SK-MEL-5 (cell line): ENCODE measurements at regions not wholly inside any gene's neighbourhood (a gene's known extent, or its start where the extent isn't known, plus 50 kb on each side); places are given as distances from the start of the nearest gene placed in this dataset.
A peak's percentile ranks its signal among the peaks of the same experiment; 100 is the strongest.

Source experiments
- DNase-seq: peaks from one replicate; pipeline ENCODE4 v3.0.0-alpha.2; 2016; ENCODE audit warnings: low read depth, low spot score
- in situ Hi-C: cut with HindIII; loops from 2 replicates; pipeline ENCODE4 v1.10.0; 2016; ENCODE audit warnings: low sequenced_read_pairs, high pct_unique_total_duplicates, low pct_unique_long_range_greater_than_20kb

DNA sequence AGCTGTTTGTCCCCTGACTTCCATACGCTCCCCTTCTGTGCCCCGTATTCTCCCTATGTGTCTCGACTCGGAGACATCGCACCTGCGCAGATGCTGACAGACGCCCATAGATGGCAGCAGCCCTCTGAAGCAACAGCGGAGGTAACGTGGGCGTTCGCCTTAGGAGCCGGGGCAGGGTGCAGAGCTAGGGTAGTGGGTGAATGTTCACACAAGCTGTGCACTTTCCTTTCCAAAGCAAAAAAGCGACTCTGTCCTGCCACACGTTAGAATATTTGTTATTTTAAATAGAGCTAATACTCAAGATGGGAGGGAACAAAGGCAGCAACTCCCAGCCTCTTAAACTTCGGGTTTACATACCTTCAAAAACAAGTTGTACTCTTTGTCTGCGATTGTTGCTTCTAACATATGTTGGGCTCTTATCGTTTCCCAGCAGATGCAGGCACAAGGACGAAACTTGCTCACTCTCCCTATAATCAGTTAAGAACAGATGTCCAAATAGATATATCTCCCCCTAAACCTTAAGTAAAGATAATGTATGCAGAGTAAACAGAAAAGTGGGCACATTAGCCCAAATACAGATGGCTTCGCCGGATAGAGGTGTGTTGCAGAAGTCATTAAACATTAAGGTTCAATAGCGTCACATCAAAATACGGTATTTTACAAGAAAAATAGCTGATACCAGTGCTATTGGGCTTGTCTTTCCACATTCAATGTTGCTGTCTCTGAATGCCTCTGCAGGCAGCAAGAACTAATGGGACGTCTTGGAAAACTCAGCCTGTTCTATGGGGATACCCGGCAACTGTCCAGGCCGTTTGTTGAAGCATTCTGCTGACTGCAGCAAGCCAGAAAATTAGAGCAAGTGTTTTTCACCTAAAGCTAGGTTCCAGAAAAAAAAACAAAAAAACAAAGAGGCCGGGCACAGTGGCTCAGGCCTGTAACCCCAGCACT, 340.3 kb upstream of the PRKCQ start:
- DNase-seq, result peak; percentile 68
- in situ Hi-C loops, result no loop called here

DNA sequence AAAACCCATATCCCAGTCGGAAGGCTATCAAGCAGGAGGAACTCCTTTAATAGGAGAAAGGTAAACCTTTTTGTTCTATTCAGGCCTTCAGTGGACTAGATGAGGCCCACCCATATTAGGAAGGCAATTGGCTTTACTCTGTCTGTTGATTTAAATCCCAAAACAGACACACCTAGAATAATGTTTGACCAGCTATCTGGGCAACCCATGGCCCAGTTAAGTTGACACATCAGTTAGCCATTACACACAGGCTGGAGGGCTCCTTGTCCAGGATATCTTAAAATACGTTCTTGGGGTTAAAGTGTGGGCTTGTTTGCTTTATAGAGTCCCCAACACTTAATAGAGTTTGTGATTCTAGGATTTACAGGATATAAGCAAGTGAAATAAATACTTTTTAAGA, 339.0 kb upstream of the PRKCQ start:
- DNase-seq, result no peak
- in situ Hi-C loops, result no loop called here

DNA sequence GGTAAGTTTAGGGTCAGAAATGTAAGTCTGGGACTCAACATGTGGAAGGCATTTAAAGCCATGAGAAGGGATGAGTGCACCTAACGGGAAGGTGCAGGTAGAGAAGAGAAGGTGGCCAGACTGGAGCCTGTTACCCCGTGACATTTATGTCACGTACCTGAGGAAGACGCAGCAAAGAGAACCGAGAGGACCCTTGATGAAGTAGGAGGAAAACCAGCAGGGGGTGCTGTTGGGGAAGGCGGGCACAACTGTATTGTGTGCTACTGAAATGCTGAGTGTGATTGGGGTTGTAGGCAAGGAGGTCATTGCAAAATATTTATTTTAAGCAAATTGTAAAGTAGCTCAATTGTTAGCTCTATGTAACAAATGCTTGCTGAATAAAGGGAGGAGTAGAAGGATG, 338.2 kb upstream of the PRKCQ start:
- DNase-seq, result peak; percentile 52
- in situ Hi-C loops, result no loop called here

GRCh38 chr10:6917125-6917524, 337.0 kb upstream of the PRKCQ start:
- in situ Hi-C loops, result no loop called here

GRCh38 chr10:6916601-6917000, 336.5 kb upstream of the PRKCQ start:
- DNase-seq, result no peak
- in situ Hi-C loops, result no loop called here

More at GRCh38 chr10:6917125-6917524, 337.0 kb upstream of the PRKCQ start:
- no peak for DNase-seq

DNA sequence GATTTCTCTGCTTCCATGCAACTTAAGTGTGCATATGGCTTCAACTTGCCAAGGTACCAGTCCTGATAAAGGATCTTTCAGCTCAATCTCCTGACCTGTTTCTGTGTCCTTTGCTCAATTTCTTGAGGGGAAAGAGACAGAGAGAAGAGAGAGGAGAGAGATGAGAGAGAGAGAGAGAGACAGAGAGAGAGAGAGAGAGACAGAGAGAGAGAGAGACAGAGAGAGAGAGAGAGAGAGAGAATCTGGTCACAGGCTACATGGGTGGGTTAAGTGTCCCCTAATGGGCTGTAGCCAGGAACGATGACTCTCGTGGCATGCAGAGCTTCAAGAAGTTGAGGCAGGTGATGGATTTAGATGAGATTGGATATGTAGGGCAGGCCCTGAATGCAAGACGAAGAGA, 335.2 kb upstream of the PRKCQ start:
- in situ Hi-C loops, result no loop called here
- DNase-seq, result no peak

DNA sequence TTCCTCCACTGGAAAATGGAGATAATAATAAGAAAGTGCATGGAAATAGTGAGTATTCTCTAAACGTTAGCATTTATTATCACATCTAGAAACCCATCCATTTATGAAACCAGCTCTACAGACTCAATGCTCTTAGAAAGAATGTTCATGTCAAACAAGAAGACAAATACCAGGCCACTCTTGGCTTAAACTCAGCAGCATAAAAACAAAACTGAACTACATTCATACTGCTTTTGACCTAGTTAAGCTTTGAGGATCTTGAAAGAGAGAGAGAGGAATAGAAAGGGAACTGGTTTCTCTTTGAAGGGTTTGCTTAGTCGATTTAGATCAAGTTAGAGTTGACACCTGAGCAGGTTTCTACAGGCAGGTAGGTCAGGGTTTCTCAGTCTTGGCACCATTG, 332.9 kb upstream of the PRKCQ start:
- no peak for DNase-seq
- in situ Hi-C loops, result no loop called here

GRCh38 chr10:6912424-6912823, 332.3 kb upstream of the PRKCQ start:
- in situ Hi-C loops, result no loop called here
- no peak for DNase-seq

DNA sequence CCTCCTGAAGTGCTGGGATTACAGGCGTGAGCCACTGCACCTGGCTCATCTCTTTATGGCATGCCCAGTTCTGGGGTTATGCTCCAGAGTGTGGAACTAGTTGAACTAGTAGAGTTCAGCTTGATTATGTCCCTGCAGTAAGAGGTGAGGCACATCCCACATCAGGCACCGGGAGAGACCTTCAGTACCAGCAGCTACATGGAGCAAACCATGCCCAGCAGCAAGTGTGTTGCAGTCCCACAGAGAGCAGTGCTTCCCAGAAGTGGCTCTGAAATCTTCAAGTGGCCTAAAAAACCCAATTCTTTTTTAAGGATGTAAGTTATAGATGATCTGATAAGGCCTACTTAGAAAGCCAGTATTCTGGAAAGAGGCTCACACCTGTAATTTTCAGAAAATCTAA, 331.9 kb upstream of the PRKCQ start:
- no peak for DNase-seq
- in situ Hi-C loops, result no loop called here

DNA sequence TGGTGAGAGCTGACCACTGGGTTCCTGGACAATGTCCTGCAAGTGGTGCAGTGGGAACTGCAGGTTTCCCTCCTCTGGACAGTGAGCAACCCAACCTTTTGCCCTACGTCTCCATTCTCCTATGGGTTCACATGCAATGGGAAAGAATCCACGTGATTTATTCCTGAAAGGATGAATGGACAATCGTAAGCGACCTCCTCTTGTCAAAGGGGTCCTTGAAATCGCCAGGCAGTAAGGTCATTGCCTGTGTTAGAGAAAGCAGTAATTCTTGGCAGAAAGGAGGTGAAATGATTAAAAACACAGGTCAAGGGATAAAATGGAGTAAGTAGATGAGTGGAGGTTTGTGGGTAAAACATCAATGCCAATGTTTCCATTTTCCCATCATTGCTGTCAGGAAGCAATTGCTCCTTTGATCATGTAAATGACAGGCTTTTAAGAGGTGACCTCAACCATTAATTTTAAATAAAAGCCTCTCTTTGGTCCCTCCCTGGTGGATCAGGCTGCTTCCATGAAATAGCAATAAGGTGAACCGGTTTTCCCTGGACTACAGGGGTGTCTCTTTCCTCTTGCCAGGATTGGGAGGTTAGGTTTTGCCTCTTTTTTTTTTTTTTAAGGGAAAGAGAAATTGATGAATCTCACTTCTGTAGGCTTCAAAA, 330.0 kb upstream of the PRKCQ start:
- in situ Hi-C loops, result no loop called here
- DNase-seq, result no peak

DNA sequence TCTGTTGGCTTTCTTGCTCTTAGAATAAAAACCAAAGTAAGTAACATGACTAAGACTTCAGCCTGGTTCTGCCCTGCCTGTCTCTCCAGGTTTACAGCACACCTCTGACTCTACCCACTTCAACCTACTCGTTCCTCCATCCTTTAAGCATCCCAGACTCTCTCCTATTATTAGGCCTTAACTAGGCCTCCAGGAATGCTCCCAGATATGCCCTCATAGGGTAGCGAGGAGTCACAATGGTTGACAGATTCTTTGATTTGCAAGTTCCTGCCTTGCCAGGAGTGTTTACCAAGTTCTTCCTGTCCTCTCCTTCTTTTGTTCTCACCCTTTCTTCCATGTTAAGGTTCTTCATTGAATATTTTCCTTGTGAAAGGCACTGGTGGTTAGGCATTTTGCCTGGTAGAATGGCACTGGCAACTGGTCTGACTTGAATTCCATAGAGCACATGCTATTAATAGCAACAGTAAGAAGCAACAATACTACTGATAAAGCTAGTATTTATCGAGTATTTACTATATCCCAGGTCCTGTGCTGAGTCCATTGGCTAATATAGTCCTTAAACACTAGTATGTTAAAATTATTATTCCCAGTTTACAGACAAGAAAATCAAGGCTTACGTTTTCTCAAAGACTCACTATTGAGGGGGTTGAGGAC, 327.9 kb upstream of the PRKCQ start:
- in situ Hi-C loops, result no loop called here
- DNase-seq, result no peak

DNA sequence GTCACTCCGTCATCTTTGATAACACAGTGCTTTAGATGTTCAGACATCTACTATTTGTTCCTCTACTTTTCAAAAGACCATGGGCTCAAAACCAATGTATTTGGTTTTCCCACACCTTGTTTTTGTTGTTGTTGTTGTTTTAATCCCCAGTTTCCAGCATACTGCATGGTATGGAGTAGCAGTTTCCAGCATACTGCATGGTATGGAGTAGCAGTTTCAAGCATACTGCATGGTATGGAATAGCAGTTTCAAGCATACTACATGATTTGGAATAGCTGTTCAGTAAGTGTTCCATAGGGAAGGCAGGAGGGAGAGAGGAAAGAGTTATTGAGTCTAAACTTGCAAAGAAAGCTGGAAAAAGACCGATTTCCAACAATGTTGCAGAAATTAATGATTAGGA, 314.3 kb upstream of the PRKCQ start:
- in situ Hi-C loops, result no loop called here
- no peak for DNase-seq

GRCh38 chr10:6892864-6893263, 312.8 kb upstream of the PRKCQ start:
- DNase-seq, result no peak
- in situ Hi-C loops, result no loop called here

- in situ Hi-C loops, result no loop called here
- DNase-seq, result no peak
Observed at GRCh38 chr10:6891924-6892323, 311.8 kb upstream of the PRKCQ start.

DNA sequence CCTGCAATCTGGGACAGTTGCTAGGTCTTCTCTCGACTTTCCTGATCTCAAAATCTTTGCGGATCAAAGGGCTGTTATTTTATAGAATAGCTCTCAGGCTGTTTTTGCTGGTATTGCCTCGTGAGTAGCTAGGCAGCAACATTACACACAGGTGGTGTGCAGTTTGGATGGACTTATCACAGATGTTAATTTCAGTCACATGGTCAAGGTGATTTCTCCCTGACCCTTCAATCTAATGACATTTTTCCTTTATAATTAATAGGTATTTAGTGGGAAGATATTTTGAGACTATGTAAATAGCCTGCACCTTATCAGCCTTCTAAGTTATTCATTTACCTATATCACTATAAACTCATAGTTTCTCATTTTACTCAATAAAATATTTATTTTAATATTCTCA, 309.6 kb upstream of the PRKCQ start:
- DNase-seq, result no peak
- in situ Hi-C loops, result no loop called here

GRCh38 chr10:6888434-6888833, 308.4 kb upstream of the PRKCQ start:
- DNase-seq, result no peak
- in situ Hi-C loops, result no loop called here

DNA sequence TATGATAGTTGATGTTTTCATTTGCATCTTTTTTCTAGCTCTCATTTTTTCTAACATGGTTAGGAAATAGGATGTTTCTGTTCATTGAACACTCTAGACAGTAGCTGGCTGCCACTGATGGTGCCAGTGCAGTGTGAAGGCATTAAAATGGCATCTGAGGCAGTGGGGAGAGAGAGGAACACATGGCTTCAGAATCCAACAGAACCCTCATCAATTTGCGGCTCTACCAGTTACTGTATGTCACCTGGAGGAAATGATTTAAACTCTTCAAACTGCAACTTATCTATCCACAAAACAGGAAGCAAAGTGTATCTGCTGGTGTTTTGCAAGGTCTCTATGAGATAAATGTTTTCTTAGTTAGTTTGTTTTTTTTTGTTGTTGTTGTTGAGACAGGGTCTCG, 305.2 kb upstream of the PRKCQ start:
- DNase-seq, result no peak
- in situ Hi-C loops, result no loop called here

- in situ Hi-C loops, result no loop called here
- DNase-seq, result no peak
Observed at GRCh38 chr10:6881987-6882386, 301.9 kb upstream of the PRKCQ start.
